NCI-H345 (cell line): ENCODE measurements at regions not wholly inside any gene's neighbourhood (a gene's known extent, or its start where the extent isn't known, plus 50 kb on each side); places are given as distances from the start of the nearest gene placed in this dataset.

Experiments
- DNase-seq: peaks from one replicate; lab custom pipeline; 2025; lab: John Stamatoyannopoulos, UW

DNA sequence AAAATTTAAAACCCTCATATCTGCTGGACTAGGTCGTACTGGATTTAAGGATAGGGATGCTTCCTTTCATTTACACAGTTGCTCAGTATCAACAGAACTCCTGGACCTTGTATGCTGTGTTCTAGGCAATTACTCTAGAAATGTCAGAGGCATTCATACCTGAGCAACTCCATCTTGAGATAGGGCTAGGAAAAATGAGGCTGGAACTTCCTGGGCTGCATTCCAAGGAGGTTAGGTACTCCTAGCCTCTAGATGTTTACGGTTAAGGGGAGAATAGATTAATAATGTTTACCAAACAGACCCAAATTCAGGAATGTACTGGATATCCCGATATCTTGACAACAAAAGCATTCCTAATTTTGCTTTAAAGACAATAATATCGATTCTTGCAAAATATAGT is 84.7 kb upstream of the NLGN4X start:
- DNase-seq: no peak

GRCh38 chrX:6311540-6311939 is 82.9 kb upstream of the NLGN4X start:
- DNase-seq: no peak

- no peak for DNase-seq
Measured at GRCh38 chrX:6307156-6307555, 78.5 kb upstream of the NLGN4X start.

- DNase-seq: no peak
Measured at GRCh38 chrX:6299724-6300123, 71.1 kb upstream of the NLGN4X start.

- no peak for DNase-seq
Measured at GRCh38 chrX:6293716-6294115, 65.0 kb upstream of the NLGN4X start.

DNA sequence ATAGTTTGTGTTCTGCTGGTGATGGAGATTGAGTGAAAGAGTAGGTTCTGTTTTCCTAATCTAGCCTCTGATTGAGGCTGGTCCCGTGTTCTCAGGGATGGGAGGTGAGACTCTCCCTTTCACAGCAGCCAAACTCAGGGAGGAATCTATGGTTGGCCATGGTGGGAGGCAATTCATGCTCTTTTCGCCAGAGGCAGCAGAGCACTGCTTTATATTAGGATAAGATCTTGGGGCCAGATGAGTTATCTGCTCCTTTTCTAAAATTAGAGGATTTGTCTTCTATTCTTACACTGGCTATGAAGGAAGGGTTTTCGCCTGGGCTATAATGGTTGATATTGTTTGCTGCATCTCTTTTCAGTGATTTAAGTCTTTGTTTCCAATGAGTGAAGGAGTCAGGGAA is 63.9 kb upstream of the NLGN4X start:
- no peak for DNase-seq

DNA sequence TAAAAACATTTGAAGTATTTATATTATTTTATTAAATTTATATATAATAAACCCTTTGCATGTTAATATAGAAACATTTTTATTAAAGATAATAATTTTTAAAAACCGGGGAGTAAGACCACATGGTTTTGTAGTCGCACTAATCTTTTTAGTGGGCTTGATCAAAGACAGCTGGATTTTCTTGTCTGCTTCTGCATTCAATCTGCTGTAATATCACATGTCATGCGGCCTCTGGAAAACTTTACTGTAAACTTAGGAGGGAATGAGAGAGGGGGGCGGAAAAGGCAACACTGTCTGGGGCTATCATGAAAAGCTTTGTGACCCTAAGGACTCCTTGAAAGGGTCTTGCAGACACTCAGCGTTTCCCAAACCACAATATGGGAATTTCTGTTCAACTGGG is 62.8 kb upstream of the NLGN4X start:
- DNase-seq: no peak

DNA sequence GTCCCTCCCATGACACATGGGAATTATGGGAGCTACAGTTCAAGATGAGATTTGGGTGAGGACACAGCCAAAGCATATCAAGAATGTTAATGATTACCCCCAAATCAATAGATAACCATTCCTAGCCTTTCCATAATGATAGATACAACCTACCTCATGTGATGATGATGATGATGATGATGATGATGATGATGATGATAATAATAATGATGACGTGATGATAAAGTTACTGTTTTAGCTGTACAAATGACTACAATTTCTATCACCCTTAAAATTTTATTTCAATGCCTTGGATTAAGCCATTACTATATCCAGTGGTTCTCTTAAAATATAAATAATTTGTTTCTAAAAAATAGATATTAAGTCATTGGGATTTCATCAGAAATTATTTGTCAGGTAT is 55.2 kb upstream of the NLGN4X start:
- no peak for DNase-seq

DNA sequence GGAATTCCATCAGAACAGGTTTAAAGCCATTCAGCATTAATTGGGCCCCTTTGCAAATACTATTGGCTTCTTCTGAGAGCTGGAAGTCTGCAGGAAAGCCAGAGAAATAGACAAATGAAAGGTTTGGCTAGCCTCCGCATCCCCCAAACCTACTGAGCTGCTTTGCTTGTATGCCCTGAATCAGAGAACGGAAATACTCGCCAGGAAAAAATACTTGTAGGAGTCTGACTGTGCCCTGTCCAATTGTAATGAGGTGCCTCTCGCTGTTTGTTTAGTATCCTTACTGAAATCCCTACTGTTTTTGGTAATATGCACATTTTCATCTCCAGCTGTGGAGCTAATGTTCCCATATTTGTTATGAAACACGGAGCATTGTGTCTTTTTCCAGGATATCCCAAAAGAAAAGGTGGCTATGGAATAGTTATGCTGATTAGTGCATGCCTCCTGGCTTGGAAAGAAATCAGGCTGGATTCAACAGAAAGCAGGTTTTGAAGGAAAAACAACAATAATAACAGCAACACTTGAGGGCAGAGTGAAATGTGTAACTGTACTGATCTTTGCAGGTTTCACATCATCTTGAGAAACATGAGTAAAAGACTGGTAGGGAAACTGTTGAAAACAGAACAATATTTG is 50.7 kb upstream of the NLGN4X start:
- no peak for DNase-seq
